ENCODE measurements at regions not wholly inside any gene's neighbourhood (a gene's known extent, or its start where the extent isn't known, plus 50 kb on each side); places are given as distances from the start of the nearest gene placed in this dataset.

DNA sequence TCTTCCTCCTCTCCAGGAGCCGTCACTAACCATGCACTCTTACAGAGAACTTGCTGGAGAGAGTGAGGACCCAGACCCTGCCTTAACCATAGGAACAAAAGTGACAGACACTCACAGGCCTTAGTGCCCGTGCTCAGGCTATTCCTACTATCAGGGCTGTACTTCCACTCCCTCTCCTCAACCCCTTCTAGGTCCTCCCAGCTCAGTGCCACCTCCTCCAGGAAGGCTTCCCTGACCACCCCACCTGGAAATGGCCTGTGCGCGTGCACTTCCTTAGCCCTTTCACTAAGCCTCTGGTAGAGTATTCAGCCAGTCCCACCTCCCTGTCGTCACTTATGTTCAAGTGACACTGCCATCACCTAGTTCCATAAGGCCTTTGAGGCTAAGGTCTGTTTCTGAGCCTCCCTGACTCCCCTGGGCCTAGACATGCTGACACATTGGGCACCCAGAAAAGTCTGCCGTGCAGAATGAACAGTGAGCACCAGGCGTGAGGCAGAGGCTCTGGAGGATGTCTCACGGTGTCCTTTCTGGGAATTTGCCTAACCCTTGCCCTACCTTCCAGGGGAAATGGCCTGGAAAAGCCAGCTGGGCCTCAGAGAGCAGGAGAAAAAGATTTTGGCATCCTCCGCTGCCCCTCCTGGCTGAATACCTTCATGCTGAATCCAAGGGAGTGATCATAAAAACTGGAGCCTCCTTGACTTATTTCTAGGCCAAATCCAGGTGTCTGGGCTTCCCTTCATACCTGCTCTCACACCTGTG is 108.6 kb upstream of the SMAD3 start:
- Mint-ChIP-seq H3K36me3 (no peaks in the 10 kb centered on the region), H3K4me1 (peaks cover 7% of the 10 kb centered on the region), H3K27me3 (no peaks in the 10 kb centered on the region), H3K9me3 (no peaks in the 10 kb centered on the region), H3K4me3 (no peak overlapping the region), H3K27ac (no peak overlapping the region)
- DNase-seq = no peak

DNA sequence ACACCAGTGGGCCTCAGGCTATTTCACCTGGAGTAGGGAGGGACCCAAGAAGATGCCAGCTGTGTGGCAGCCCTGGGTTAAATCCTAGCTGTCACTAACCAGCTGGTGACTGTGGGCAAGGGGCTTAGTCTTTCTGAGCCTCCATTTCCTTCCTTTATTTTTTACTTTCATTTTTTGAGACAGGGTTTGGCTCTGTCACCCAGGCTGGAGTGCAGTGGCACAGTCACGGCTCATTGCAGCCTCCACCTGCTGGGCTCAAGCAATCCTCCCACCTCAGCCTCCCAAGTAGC is 108.0 kb upstream of the SMAD3 start:
- no peak for DNase-seq
- no peaks in the 10 kb centered on the region for H3K27me3 Mint-ChIP-seq
- no peaks in the 10 kb centered on the region for H3K36me3 Mint-ChIP-seq
- no peaks in the 10 kb centered on the region for H3K9me3 Mint-ChIP-seq
- H3K4me3 Mint-ChIP-seq = no peak overlapping the region
- no peak overlapping the region for H3K27ac Mint-ChIP-seq
- peaks cover 7% of the 10 kb centered on the region for H3K4me1 Mint-ChIP-seq

DNA sequence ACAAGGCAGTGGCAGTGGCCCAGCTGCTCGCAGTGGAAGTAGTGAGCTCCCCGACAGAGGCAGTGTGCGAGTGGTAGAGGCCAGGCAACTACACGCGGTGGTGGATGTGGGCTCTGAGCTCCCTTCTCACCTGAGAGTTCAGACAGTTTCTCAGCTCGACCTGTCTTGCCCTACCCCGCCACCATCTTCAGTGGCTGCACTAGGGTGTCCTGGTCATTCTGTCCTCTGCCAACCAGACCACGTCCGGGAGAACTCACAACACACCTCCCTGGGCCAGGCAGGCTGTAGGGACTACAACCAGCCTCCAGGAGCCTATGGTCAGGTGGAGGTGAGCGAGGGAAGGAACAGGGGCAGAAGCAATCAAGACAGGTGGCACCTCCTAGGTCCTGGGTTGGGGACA is 106.3 kb upstream of the SMAD3 start:
- Mint-ChIP-seq H3K4me3 (no peak overlapping the region), H3K36me3 (no peaks in the 10 kb centered on the region), H3K27ac (no peak overlapping the region), H3K27me3 (no peaks in the 10 kb centered on the region), H3K9me3 (no peaks in the 10 kb centered on the region), H3K4me1 (peaks cover 7% of the 10 kb centered on the region)
- DNase-seq = no peak

DNA sequence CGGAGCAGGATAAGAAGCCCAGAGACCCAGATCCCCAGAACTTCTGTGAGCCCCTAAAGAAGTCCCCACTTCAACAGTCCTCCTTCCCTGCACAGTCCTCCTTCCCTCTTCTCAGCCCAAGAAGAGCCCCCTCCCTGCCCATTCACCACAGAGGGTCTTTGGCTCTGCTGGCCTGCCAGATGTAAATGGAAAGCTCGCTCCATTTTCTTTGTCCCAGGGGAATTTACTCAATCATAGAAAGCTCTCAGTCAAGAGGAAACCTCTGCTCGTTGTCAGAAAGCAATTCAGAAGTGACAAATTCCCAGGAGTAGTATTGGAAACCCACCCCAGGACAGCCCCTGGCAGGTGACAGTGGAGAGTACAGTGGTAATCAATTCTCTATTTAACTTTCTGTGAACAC is 105.5 kb upstream of the SMAD3 start:
- Mint-ChIP-seq H3K4me3 (no peak overlapping the region), H3K27me3 (no peaks in the 10 kb centered on the region), H3K27ac (no peak overlapping the region), H3K4me1 (peaks cover 7% of the 10 kb centered on the region), H3K36me3 (no peaks in the 10 kb centered on the region), H3K9me3 (no peaks in the 10 kb centered on the region)
- DNase-seq = no peak

DNA sequence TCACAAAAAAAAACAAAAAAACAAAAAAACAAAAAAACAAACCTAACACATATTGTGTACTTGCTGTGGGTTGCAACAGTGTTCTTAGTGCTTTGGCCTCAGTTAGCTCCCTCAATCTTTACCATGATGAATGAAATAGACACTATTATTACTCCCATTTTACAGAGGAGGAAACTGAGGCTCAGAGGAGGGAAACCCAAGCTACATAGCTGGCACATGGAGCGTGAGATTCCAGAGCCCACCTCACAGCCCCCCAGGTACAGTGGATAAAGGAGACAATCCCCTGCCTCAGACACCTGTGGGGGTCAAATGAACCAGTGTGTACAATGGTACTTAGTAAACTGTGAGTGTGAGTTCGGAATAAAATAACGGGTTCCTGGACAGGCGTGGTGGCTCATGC is 104.9 kb upstream of the SMAD3 start:
- peaks cover 7% of the 10 kb centered on the region for H3K4me1 Mint-ChIP-seq
- no peak overlapping the region for H3K27ac Mint-ChIP-seq
- H3K4me3 Mint-ChIP-seq = no peak overlapping the region
- H3K27me3 Mint-ChIP-seq = no peaks in the 10 kb centered on the region
- no peak for DNase-seq
- H3K9me3 Mint-ChIP-seq = no peaks in the 10 kb centered on the region
- H3K36me3 Mint-ChIP-seq = no peaks in the 10 kb centered on the region

DNA sequence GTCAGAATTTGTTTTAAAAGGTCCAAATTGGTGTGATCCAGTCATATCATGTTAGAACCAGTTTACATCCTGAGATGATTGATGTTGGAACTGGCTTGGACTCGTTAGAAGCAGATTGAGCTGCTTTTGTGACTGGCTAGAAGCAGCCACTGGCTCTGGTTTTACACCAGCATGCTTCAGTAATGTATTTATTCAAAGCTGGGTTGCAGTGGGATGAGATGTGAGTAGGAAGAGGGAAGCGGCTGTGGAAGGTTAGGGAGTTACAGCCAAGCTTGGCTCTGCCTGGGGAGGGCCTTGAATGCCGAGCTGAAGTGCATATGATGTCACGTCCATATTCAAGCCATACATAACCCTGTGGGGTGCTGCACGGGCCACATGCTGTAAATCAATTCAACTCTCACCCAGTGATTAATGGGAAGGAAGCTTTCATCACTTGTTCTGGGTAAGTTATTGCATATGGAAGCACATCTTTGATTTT is 104.0 kb upstream of the SMAD3 start:
- no peaks in the 10 kb centered on the region for H3K9me3 Mint-ChIP-seq
- no peaks in the 10 kb centered on the region for H3K27me3 Mint-ChIP-seq
- no peak overlapping the region for H3K27ac Mint-ChIP-seq
- H3K4me1 Mint-ChIP-seq = peaks cover 1% of the 10 kb centered on the region
- no peak for DNase-seq
- H3K4me3 Mint-ChIP-seq = no peak overlapping the region
- no peaks in the 10 kb centered on the region for H3K36me3 Mint-ChIP-seq

DNA sequence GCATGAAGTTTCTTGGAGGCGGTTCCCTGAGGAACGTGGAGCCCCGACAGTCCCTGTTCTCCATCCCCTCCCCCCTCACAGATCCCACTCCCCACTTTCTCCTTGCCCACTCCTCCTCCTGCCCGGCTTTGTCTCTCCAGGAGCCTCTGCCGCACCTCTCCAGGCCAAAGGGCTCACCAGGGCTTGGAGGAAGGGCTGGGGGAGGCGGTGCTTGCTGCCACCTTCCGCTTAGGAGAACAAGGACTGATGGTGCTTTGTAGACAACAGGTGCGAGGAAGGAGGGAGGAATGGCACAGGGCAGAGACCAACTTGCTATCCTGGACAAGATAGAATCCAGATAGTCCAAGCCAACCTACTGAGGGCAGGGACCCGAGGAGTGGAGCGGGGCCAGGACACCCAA is 103.5 kb upstream of the SMAD3 start:
- no peak overlapping the region for H3K4me3 Mint-ChIP-seq
- H3K27ac Mint-ChIP-seq = no peak overlapping the region
- DNase-seq = no peak
- H3K4me1 Mint-ChIP-seq = no peaks in the 10 kb centered on the region
- no peaks in the 10 kb centered on the region for H3K9me3 Mint-ChIP-seq
- H3K36me3 Mint-ChIP-seq = no peaks in the 10 kb centered on the region
- H3K27me3 Mint-ChIP-seq = no peaks in the 10 kb centered on the region

DNA sequence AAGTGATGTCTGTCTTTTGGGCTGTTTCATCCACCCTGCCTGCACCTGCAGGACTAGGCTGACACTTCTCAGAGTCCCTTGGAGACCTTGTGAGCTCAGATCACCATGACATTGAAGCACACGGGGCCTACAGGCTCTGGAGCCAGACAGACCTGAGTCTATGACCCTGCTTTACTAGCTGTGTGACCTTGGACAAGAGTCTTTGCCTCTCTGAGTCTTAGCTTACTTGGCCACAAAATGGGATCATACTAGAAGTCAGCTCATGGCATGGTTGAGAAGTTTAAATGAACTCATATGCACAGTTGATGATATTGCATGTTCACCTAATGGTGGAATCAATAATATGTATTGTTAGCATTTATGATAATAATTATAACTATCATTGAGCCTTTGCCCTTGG is 102.9 kb upstream of the SMAD3 start:
- Mint-ChIP-seq H3K36me3 (no peaks in the 10 kb centered on the region), H3K27me3 (no peaks in the 10 kb centered on the region), H3K4me1 (no peaks in the 10 kb centered on the region), H3K27ac (no peak overlapping the region), H3K4me3 (no peak overlapping the region), H3K9me3 (no peaks in the 10 kb centered on the region)
- no peak for DNase-seq

DNA sequence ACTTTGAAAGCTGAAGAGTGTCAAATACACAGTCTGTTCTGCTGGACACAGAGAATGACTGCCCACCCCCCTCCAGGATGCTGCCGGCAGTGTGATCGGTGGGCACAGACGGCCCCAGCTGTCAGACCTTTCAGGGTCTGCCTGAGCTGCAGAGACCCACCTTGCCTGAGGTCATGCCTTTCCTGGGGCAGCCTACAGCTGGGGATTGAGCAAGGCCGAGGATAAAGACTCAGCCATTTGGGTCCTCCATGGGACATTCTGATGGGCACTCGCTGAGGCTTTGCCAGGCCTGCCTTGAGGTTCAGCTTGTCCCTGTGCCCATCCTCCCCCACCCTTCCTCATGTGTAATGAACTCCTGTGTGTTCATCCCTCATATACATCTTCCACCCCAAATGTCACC is 102.3 kb upstream of the SMAD3 start:
- no peak overlapping the region for H3K27ac Mint-ChIP-seq
- H3K36me3 Mint-ChIP-seq = no peaks in the 10 kb centered on the region
- no peaks in the 10 kb centered on the region for H3K27me3 Mint-ChIP-seq
- no peaks in the 10 kb centered on the region for H3K4me1 Mint-ChIP-seq
- DNase-seq = no peak
- no peaks in the 10 kb centered on the region for H3K9me3 Mint-ChIP-seq
- no peak overlapping the region for H3K4me3 Mint-ChIP-seq

DNA sequence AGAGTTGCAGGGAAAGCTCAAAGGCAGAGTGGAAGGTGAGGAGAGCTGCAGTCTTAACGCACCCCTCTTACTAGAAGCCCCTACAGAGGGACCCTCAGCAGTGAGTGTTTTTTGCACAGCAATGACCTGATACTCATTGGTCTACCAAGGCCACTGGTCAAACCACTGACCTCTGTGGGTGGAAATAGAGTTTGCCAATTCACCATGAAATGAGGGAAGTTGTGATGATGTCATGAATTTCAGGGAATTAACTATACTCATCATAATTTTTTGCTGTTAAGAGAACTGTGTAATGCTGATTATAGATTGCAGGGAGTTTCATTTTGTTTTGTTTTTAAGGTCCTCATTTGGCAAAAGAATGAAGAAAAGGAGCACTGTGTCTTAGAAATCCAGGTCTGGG is 101.7 kb upstream of the SMAD3 start:
- Mint-ChIP-seq H3K4me1 (no peaks in the 10 kb centered on the region), H3K27me3 (no peaks in the 10 kb centered on the region), H3K27ac (no peak overlapping the region), H3K9me3 (no peaks in the 10 kb centered on the region), H3K36me3 (no peaks in the 10 kb centered on the region), H3K4me3 (no peak overlapping the region)
- DNase-seq = no peak

DNA sequence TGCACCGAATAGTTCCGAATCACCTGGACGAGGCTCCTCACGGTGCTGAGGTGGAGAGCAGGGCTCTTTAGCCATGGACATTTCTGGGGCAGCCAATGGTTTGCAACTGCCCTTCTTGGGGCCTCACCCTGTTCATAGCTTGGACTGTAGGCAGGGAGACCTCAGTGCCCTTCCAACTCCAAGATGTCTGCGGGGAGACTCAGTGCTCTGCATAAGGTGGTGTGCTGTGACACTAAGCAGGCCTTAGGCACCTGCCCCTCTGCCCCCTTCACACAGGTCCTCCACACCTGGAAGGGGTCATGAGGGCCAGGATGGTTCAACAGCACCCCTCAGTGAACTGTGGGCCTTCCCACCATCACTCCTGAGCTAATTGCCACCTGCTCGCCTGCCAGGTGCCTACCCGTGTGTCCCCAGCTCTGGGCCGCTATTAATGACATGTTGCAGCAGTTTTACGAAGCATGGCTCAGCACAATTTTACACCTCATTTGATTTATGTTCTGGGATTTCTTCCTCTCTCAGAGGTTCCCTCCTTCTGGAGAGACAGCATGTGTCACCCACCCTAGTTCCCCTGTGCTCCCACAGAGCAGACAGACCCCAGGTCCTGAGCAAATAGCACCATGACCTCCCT is 101.2 kb upstream of the SMAD3 start:
- Mint-ChIP-seq H3K27ac (no peak overlapping the region), H3K36me3 (no peaks in the 10 kb centered on the region), H3K4me3 (no peak overlapping the region), H3K9me3 (no peaks in the 10 kb centered on the region), H3K4me1 (no peaks in the 10 kb centered on the region), H3K27me3 (no peaks in the 10 kb centered on the region)
- no peak for DNase-seq

DNA sequence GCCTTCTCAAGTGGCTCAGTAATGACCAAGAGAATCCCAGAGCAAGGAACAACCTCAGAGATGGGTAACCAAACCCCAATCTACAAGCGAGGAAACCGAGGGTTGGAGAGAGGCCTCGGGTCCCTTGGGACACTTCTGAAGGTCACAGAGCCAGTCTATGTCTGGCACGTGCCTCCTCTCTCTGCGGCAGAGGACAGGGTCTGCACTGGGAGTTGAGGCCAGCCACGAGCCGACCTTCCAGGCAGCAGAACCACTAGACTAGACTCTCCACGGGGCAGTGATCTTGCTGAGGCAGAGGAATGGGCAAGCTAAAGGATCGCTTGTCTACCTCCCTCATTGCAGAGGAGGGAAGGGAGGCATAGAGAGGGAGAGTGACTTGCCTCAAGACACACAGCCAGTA is 100.6 kb upstream of the SMAD3 start:
- DNase-seq = no peak
- no peaks in the 10 kb centered on the region for H3K4me1 Mint-ChIP-seq
- no peaks in the 10 kb centered on the region for H3K9me3 Mint-ChIP-seq
- H3K27ac Mint-ChIP-seq = no peak overlapping the region
- no peak overlapping the region for H3K4me3 Mint-ChIP-seq
- no peaks in the 10 kb centered on the region for H3K27me3 Mint-ChIP-seq
- H3K36me3 Mint-ChIP-seq = no peaks in the 10 kb centered on the region

DNA sequence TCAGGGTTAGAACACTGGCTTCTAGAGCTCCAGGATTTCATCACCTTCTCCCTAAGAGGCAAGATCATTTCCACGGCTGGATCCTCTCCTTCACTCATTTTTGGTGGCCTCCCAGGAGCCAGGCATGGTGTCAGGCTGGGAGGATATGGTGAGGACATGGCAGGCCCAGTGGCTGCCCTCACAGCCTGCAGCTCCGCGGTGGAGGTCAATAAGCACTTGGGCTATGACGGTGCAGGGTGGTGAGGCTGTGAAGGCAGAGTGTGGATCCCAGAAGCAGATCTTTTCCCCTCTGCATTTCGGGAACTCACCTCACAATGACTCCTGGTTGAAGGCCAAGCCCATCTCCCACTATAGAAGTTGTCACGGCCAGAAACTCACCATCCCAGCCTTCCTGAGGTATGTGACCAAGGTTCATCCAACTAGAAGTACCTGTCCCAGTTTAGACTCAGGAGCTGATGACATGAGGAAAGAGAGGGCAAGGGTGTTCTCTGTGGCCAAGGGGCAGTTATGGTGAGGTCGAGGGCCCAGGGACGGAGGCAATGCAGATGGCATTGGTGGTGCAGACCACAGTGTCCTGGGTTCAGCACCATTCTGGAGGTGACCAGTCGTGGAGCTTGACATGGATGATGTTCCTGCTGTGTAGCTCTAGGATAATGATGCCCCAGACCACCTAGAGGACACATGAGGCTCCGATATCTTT is 100.1 kb upstream of the SMAD3 start:
- Mint-ChIP-seq H3K36me3 (no peaks in the 10 kb centered on the region), H3K27ac (no peak overlapping the region), H3K9me3 (no peaks in the 10 kb centered on the region), H3K4me3 (no peak overlapping the region), H3K4me1 (no peaks in the 10 kb centered on the region), H3K27me3 (no peaks in the 10 kb centered on the region)
- DNase-seq = no peak

DNA sequence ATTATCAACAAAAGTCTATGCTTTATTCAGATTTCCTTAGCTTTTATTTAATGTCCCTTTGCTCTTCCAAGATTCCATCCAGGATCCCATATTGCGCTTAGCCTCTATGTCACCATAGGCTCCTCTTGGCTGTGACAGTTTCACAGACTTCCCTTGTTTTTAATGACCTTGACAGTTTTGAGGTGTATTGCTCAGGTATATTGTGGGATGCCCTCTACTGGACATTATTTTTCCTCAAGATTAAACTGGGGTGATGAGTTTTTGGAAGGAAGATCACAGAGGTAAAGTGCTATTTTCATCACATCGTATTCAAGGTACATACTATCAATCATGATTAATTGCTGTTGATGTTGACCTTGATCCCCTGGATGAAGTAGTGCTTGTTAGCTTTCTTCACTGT is 99.1 kb upstream of the SMAD3 start:
- no peak overlapping the region for H3K4me3 Mint-ChIP-seq
- no peaks in the 10 kb centered on the region for H3K36me3 Mint-ChIP-seq
- DNase-seq = no peak
- no peaks in the 10 kb centered on the region for H3K9me3 Mint-ChIP-seq
- H3K4me1 Mint-ChIP-seq = no peaks in the 10 kb centered on the region
- H3K27ac Mint-ChIP-seq = no peak overlapping the region
- no peaks in the 10 kb centered on the region for H3K27me3 Mint-ChIP-seq

DNA sequence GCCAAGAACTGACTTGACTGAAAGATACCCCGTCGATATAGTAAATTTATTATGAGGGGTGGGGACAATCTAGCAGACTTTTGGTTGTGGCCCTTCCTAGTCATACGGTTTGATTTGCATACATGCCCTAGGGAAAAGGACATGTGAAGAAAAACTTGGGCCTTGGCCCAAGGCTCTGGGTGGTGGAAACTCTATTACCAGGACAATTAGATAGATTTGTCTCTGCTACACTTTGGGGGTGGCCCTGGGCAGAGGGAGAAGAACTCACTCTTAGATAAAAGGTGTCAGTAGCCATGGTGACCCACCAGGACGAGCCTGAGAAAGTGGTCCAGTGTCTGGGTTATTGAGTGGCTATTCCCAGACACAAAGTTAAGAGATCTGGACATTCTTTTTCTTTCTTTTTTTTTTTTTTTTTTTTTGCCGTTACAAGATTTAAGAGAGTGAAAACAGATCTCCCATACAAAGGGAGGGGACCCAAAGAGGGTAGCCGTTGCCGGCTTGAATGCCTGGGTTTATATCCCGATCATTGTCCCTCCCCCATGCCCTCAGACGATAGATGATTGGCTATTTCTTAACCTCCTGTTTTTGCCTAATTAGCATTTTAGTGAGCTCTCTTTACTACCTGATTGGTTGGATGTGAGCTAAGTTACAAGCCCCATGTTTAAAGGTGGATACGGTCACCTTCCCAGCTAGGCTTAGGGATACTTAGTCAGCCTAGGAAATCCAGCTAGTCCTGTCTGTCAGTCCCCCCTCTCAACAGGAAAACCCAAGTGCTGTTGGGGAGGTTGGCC is 96.4 kb upstream of the SMAD3 start:
- no peaks in the 10 kb centered on the region for H3K4me1 Mint-ChIP-seq
- H3K36me3 Mint-ChIP-seq = no peaks in the 10 kb centered on the region
- DNase-seq = no peak
- no peak overlapping the region for H3K27ac Mint-ChIP-seq
- no peak overlapping the region for H3K4me3 Mint-ChIP-seq
- H3K27me3 Mint-ChIP-seq = no peaks in the 10 kb centered on the region
- H3K9me3 Mint-ChIP-seq = no peaks in the 10 kb centered on the region

Measured in activated naive CD8-positive, alpha-beta T cell treated with anti-CD3 and anti-CD28 coated beads for 36 hours (primary cell).